K562 (cell line): ENCODE measurements at regions not wholly inside any gene's neighbourhood (a gene's known extent, or its start where the extent isn't known, plus 50 kb on each side); places are given as distances from the start of the nearest gene placed in this dataset.

Source experiments
- ATAC-seq: fragments of 200-7000 bp; cut with Tn5 transposase; 3 replicates; pipeline ENCODE4 v1.9.1; 2020; ENCODE audit warnings: moderate library complexity
- BruUV-seq: library from RNA; stranded (reverse); fragments of 400-500 nt; replicated peaks from 2 replicates; lab custom pipeline; 2021; lab: Mats Ljungman, UMichigan
- CTCF ChIA-PET: fragments of 300-600 bp; formaldehyde crosslinking; extraction: SDS; loops from one replicate; lab custom pipeline; 2021; ENCODE audit warnings: low intra/inter-chr PET ratio; lab: Yijun Ruan, JAX
- POLR2A ChIA-PET: fragments of 300-600, 350-650 bp; sonication (Branson Sonifier 250); formaldehyde crosslinking; extraction: SDS; loops from one replicate; lab custom pipeline; 2021; ENCODE audit warnings: antibody characterized with exemption, inconsistent platforms; lab: Yijun Ruan, JAX
- DNase-seq, 4 experiments: peaks; one replicate each; pipeline versions ENCODE4 v3.0.0 to v3.0.0-alpha.2; 2011 to 2018; ENCODE audit warnings: low spot score in 3 of 4, mixed read lengths in 3 of 4; ENCODE audit errors: extremely low read depth in 1 of 4
- FAIRE-seq: peaks from 2 replicates; lab custom pipeline; 2011; peaks lifted over from hg19 to GRCh38; lab: Jason Lieb, UNC
- H2AFZ ChIP-seq: 2 replicates; pipeline ENCODE4 v1.6.0; 2011; ENCODE audit warnings: low read depth, low read length, control low read depth, inconsistent platforms
- H3K27ac ChIP-seq: fragments of 200-600 bp; 3 replicates; pipeline ENCODE4 v1.8.0; 2011; ENCODE audit warnings: low read depth, mild to moderate bottlenecking, control low read depth, inconsistent platforms, low read length, moderate library complexity, mixed read lengths; ENCODE audit errors: extremely low read depth
- H3K27me3 ChIP-seq, 2 experiments: fragments of 300-600 bp in 1 of 2; 2 replicates in 1 of 2; 3 replicates in 1 of 2; pipeline versions ENCODE4 v1.6.0 to v1.8.0; 2011; ENCODE audit warnings: inconsistent platforms in 2 of 2, low read length in 2 of 2, mild to moderate bottlenecking in 1 of 2, mixed read lengths in 1 of 2, moderate library complexity in 1 of 2; ENCODE audit not compliant: control insufficient read depth in 2 of 2, insufficient read depth in 2 of 2
- H3K36me3 ChIP-seq: fragments of 300-600 bp; 3 replicates; pipeline ENCODE4 v1.8.0; 2011; ENCODE audit warnings: mild to moderate bottlenecking, low read length, inconsistent platforms; ENCODE audit not compliant: control insufficient read depth, insufficient read depth
- H3K4me1 ChIP-seq, 2 experiments: fragments of 200-600 bp in 1 of 2; replicated peaks in 1 of 2; 2 replicates in 1 of 2; 3 replicates in 1 of 2; pipeline versions ENCODE4 v1.5.1 to v1.8.0; 2011; ENCODE audit warnings: inconsistent platforms in 2 of 2, low read length in 2 of 2, mild to moderate bottlenecking in 1 of 2, mixed read lengths in 1 of 2, moderate library complexity in 1 of 2; ENCODE audit not compliant: control insufficient read depth in 2 of 2, insufficient read depth in 2 of 2
- H3K4me2 ChIP-seq: 2 replicates; pipeline ENCODE4 v1.6.1; 2011; ENCODE audit warnings: low read length, control low read depth, inconsistent platforms, mixed read lengths; ENCODE audit not compliant: insufficient read depth
- H3K4me3 ChIP-seq: fragments of 200-600 bp; sonication (generic), shearing (Covaris generic); 2 replicates; pipeline ENCODE4 v1.5.1; 2016; ENCODE audit warnings: control low read depth, inconsistent platforms
- H3K79me2 ChIP-seq: fragments of 200-600 bp; 3 replicates; pipeline ENCODE4 v1.8.0; 2011; ENCODE audit warnings: low read length, inconsistent platforms; ENCODE audit not compliant: control insufficient read depth, insufficient read depth
- H3K9ac ChIP-seq, 2 experiments: 2 replicates each; pipeline versions ENCODE4 v1.6.0 to v1.6.1; 2011; ENCODE audit warnings: low read depth in 2 of 2, low read length in 2 of 2, control low read depth in 1 of 2, inconsistent platforms in 1 of 2, mild to moderate bottlenecking in 1 of 2, mixed read lengths in 1 of 2; ENCODE audit not compliant: insufficient read depth in 1 of 2
- H3K9me1 ChIP-seq: one replicate; pipeline ENCODE4 v1.6.0; 2011; ENCODE audit warnings: inconsistent platforms, mild to moderate bottlenecking, low read length, moderate library complexity; ENCODE audit not compliant: control insufficient read depth, insufficient read depth
- H3K9me3 ChIP-seq: replicated peaks from 2 replicates; pipeline ENCODE4 v1.5.1; 2011; ENCODE audit warnings: low read depth, low read length, inconsistent platforms; ENCODE audit not compliant: control insufficient read depth, insufficient read depth
- H4K20me1 ChIP-seq: replicated peaks from 2 replicates; pipeline ENCODE4 v1.6.1; 2011; ENCODE audit warnings: low read length, inconsistent platforms, mixed read lengths; ENCODE audit not compliant: control insufficient read depth, insufficient read depth
- BHLHE40 ChIP-seq: IDR thresholded peaks from 2 replicates; pipeline ENCODE4 v1.6.1; 2011; ENCODE audit warnings: low read length, improper control_type of control experiment
- KAT7 ChIP-seq: sonication (generic); formaldehyde crosslinking; IDR thresholded peaks from 2 replicates; pipeline ENCODE4 v1.8.0; 2022; ENCODE audit warnings: missing genetic modification reagents, mild to moderate bottlenecking, borderline replicate concordance
- POLR2AphosphoS2 ChIP-seq: IDR thresholded peaks from 2 replicates; pipeline ENCODE4 v1.6.1; 2012; ENCODE audit warnings: low read length, improper control_type of control experiment
- U2AF2 ChIP-seq: fragments of 200-400 bp; formaldehyde crosslinking; optimal IDR thresholded peaks from 2 replicates; pipeline ENCODE3; 2017; ENCODE audit warnings: low read depth, mild to moderate bottlenecking, low read length
- ZNF41 ChIP-seq: fragments of 250-450 bp; sonication (Bioruptor Pico); conservative IDR thresholded peaks from 2 replicates; pipeline ENCODE4 v1.4.0; 2020; ENCODE audit warnings: mild to moderate bottlenecking
- ZNF583 ChIP-seq: fragments of 250-450 bp; sonication (Bioruptor Pico); IDR thresholded peaks from 2 replicates; pipeline ENCODE4 v1.4.0; 2020
- WGBS: fragments of 100-300 bp; shearing (Covaris generic); methylation state at CpG from one replicate; pipeline ENCODE4 v1.1.6; 2016; ENCODE audit warnings: low coverage, mixed read lengths; ENCODE audit not compliant: insufficient coverage; ENCODE audit errors: missing lambda C conversion rate; 5-methylcytosine and 5-hydroxymethylcytosine counted together
- in situ Hi-C: fragments of 300-500 bp; cut with MboI; formaldehyde crosslinking; loops from 4 replicates; pipeline ENCODE4 v1.15.0; 2018; ENCODE audit warnings: inconsistent platforms, mixed read lengths
- intact Hi-C: fragments of 100-400 bp; cut with micrococcal nuclease; formaldehyde crosslinking; loops from 2 replicates; pipeline ENCODE4 v1.14.2; 2022
- TF ChIP-seq, protein P1 (sequence below), 2 experiments: fragments of 450-650 bp; IDR thresholded peaks; 2 replicates each; pipeline ENCODE4 v1.6.1; 2016
- TF ChIP-seq, protein P2 (sequence below): fragments of 200-600 bp; sonication (generic); IDR thresholded peaks from one replicate; pipeline ENCODE4 v1.6.1; 2012; ENCODE audit warnings: mild to moderate bottlenecking, low read depth, low read length, inconsistent platforms

DNA sequence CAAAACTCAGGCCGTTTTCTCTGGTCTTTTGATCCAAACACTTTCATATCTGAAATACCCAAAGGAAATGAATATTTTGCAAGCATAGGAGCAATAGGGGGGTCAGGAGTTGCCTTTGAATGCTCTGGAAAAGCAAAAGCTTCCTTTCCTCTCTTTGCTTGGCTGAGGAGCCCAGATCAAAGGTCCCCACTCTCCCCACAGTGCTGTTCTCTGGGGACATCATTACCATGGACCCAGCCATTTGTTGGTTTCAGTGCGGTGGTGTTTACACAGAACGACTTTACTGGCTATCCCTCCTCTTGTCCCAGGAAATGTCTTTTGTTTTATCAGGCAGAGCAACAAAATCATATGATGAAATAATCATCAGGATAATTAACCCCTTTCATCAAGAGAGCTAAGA is 1089.1 kb downstream of the TBC1D22A start:
- no peak overlapping the region for H3K4me3 ChIP-seq
- ChIA-PET POLR2A (no interaction called here), CTCF (no interaction called here)
- no peaks in the 10 kb centered on the region for H3K27me3 ChIP-seq
- no peaks in the 10 kb centered on the region for H3K79me2 ChIP-seq
- DNase-seq (no peak), FAIRE-seq (no peak), ATAC-seq (no peak)
- 50% methylated on average over 3 of the region's 3 CpGs for WGBS
- no peaks in the 10 kb centered on the region for H3K9me3 ChIP-seq
- H2AFZ ChIP-seq: no peak overlapping the region
- no peak overlapping the region for H3K9ac ChIP-seq
- in situ Hi-C loops: no loop called here
- H3K36me3 ChIP-seq: no peaks in the 10 kb centered on the region; the same call in 2 of the 3 replicates
- no peaks in the 10 kb centered on the region for H4K20me1 ChIP-seq
- no peaks in the 10 kb centered on the region for H3K4me1 ChIP-seq
- intact Hi-C loops: no loop called here
- TF ChIP-seq KAT7 (CRISPR knock-in tag): no peak
- no peak for TF ChIP-seq ZNF41 (CRISPR knock-in tag)
- no peak for TF ChIP-seq POLR2AphosphoS2
- TF ChIP-seq, protein P1, sequence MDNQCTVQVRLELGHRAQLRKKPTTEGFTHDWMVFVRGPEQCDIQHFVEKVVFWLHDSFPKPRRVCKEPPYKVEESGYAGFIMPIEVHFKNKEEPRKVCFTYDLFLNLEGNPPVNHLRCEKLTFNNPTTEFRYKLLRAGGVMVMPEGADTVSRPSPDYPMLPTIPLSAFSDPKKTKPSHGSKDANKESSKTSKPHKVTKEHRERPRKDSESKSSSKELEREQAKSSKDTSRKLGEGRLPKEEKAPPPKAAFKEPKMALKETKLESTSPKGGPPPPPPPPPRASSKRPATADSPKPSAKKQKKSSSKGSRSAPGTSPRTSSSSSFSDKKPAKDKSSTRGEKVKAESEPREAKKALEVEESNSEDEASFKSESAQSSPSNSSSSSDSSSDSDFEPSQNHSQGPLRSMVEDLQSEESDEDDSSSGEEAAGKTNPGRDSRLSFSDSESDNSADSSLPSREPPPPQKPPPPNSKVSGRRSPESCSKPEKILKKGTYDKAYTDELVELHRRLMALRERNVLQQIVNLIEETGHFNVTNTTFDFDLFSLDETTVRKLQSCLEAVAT (IDR thresholded peaks at IDR 0.05): no peak
- no peak for TF ChIP-seq BHLHE40
- no peak for TF ChIP-seq ZNF583 (CRISPR knock-in tag)
- TF ChIP-seq, protein P2, sequence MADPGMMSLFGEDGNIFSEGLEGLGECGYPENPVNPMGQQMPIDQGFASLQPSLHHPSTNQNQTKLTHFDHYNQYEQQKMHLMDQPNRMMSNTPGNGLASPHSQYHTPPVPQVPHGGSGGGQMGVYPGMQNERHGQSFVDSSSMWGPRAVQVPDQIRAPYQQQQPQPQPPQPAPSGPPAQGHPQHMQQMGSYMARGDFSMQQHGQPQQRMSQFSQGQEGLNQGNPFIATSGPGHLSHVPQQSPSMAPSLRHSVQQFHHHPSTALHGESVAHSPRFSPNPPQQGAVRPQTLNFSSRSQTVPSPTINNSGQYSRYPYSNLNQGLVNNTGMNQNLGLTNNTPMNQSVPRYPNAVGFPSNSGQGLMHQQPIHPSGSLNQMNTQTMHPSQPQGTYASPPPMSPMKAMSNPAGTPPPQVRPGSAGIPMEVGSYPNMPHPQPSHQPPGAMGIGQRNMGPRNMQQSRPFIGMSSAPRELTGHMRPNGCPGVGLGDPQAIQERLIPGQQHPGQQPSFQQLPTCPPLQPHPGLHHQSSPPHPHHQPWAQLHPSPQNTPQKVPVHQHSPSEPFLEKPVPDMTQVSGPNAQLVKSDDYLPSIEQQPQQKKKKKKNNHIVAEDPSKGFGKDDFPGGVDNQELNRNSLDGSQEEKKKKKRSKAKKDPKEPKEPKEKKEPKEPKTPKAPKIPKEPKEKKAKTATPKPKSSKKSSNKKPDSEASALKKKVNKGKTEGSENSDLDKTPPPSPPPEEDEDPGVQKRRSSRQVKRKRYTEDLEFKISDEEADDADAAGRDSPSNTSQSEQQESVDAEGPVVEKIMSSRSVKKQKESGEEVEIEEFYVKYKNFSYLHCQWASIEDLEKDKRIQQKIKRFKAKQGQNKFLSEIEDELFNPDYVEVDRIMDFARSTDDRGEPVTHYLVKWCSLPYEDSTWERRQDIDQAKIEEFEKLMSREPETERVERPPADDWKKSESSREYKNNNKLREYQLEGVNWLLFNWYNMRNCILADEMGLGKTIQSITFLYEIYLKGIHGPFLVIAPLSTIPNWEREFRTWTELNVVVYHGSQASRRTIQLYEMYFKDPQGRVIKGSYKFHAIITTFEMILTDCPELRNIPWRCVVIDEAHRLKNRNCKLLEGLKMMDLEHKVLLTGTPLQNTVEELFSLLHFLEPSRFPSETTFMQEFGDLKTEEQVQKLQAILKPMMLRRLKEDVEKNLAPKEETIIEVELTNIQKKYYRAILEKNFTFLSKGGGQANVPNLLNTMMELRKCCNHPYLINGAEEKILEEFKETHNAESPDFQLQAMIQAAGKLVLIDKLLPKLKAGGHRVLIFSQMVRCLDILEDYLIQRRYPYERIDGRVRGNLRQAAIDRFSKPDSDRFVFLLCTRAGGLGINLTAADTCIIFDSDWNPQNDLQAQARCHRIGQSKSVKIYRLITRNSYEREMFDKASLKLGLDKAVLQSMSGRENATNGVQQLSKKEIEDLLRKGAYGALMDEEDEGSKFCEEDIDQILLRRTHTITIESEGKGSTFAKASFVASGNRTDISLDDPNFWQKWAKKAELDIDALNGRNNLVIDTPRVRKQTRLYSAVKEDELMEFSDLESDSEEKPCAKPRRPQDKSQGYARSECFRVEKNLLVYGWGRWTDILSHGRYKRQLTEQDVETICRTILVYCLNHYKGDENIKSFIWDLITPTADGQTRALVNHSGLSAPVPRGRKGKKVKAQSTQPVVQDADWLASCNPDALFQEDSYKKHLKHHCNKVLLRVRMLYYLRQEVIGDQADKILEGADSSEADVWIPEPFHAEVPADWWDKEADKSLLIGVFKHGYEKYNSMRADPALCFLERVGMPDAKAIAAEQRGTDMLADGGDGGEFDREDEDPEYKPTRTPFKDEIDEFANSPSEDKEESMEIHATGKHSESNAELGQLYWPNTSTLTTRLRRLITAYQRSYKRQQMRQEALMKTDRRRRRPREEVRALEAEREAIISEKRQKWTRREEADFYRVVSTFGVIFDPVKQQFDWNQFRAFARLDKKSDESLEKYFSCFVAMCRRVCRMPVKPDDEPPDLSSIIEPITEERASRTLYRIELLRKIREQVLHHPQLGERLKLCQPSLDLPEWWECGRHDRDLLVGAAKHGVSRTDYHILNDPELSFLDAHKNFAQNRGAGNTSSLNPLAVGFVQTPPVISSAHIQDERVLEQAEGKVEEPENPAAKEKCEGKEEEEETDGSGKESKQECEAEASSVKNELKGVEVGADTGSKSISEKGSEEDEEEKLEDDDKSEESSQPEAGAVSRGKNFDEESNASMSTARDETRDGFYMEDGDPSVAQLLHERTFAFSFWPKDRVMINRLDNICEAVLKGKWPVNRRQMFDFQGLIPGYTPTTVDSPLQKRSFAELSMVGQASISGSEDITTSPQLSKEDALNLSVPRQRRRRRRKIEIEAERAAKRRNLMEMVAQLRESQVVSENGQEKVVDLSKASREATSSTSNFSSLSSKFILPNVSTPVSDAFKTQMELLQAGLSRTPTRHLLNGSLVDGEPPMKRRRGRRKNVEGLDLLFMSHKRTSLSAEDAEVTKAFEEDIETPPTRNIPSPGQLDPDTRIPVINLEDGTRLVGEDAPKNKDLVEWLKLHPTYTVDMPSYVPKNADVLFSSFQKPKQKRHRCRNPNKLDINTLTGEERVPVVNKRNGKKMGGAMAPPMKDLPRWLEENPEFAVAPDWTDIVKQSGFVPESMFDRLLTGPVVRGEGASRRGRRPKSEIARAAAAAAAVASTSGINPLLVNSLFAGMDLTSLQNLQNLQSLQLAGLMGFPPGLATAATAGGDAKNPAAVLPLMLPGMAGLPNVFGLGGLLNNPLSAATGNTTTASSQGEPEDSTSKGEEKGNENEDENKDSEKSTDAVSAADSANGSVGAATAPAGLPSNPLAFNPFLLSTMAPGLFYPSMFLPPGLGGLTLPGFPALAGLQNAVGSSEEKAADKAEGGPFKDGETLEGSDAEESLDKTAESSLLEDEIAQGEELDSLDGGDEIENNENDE: no peak
- TF ChIP-seq U2AF2: no peak
- H3K9me1 ChIP-seq: no peaks in the 10 kb centered on the region
- H3K27ac ChIP-seq: no peak overlapping the region
- no peak overlapping the region for H3K4me2 ChIP-seq
- no TSS peak for BruUV-seq
